ENCODE measurements at regions not wholly inside any gene's neighbourhood (a gene's known extent, or its start where the extent isn't known, plus 50 kb on each side); places are given as distances from the start of the nearest gene placed in this dataset.

- no CpG with 5 or more reads among the region's 1 CpG for WGBS, 2 experiments (ENCODE audit: insufficient coverage in 2 of 2)
- Histone ChIP-seq H3K27ac (ENCODE audit: low read depth, low read length, severe bottlenecking) (no peak overlapping the region), H3K9me3 (ENCODE audit: control insufficient read depth, low read length) (no peaks in the 10 kb centered on the region), H3K4me1 (ENCODE audit: control insufficient read depth, insufficient read depth, low read length, poor library complexity, severe bottlenecking) (no peaks in the 10 kb centered on the region), H3K36me3 (ENCODE audit: control insufficient read depth, insufficient read depth, low read length) (no peaks in the 10 kb centered on the region), H3K4me3 (ENCODE audit: extremely low read depth, insufficient read depth, low read length, poor library complexity, severe bottlenecking) (no peak overlapping the region)
Measured at GRCh38 chr16:75780669-75781068, 54.4 kb upstream of the CPHXL start.

- Histone ChIP-seq H3K36me3 (ENCODE audit: control insufficient read depth, insufficient read depth, low read length) (no peaks in the 10 kb centered on the region), H3K9me3 (ENCODE audit: control insufficient read depth, low read length) (no peaks in the 10 kb centered on the region), H3K27ac (ENCODE audit: low read depth, low read length, severe bottlenecking) (no peak overlapping the region), H3K4me3 (ENCODE audit: extremely low read depth, insufficient read depth, low read length, poor library complexity, severe bottlenecking) (no peak overlapping the region), H3K4me1 (ENCODE audit: control insufficient read depth, insufficient read depth, low read length, poor library complexity, severe bottlenecking) (no peaks in the 10 kb centered on the region)
- 88 to 93% methylated on average over 2 to 4 of the region's 5 CpGs for WGBS, 2 experiments (ENCODE audit: insufficient coverage in 2 of 2)
Measured at GRCh38 chr16:75781683-75782343, 55.5 kb upstream of the CPHXL start.

- WGBS, 2 experiments (ENCODE audit: insufficient coverage in 2 of 2): no CpG with 5 or more reads among the region's 1 CpG
- no peaks in the 10 kb centered on the region for H3K36me3 ChIP-seq (ENCODE audit: control insufficient read depth, insufficient read depth, low read length)
- no peak overlapping the region for H3K27ac ChIP-seq (ENCODE audit: low read depth, low read length, severe bottlenecking)
- H3K4me3 ChIP-seq (ENCODE audit: extremely low read depth, insufficient read depth, low read length, poor library complexity, severe bottlenecking): no peak overlapping the region
- no peaks in the 10 kb centered on the region for H3K4me1 ChIP-seq (ENCODE audit: control insufficient read depth, insufficient read depth, low read length, poor library complexity, severe bottlenecking)
- H3K9me3 ChIP-seq (ENCODE audit: control insufficient read depth, low read length): no peaks in the 10 kb centered on the region
Measured at GRCh38 chr16:75787440-75787839, 61.1 kb upstream of the CPHXL start.

GRCh38 chr16:75789237-75789636 lies 62.9 kb upstream of the CPHXL start:
- H3K4me1 ChIP-seq (ENCODE audit: control insufficient read depth, insufficient read depth, low read length, poor library complexity, severe bottlenecking): no peaks in the 10 kb centered on the region
- no peak overlapping the region for H3K27ac ChIP-seq (ENCODE audit: low read depth, low read length, severe bottlenecking)
- H3K9me3 ChIP-seq (ENCODE audit: control insufficient read depth, low read length): no peaks in the 10 kb centered on the region
- H3K36me3 ChIP-seq (ENCODE audit: control insufficient read depth, insufficient read depth, low read length): no peaks in the 10 kb centered on the region
- 56% methylated on average over 2 of the region's 4 CpGs; no CpG with 5 or more reads in 1 of the 2 experiments for WGBS, 2 experiments (ENCODE audit: insufficient coverage in 2 of 2)
- no peak overlapping the region for H3K4me3 ChIP-seq (ENCODE audit: extremely low read depth, insufficient read depth, low read length, poor library complexity, severe bottlenecking)

GRCh38 chr16:75792771-75793492 lies 66.6 kb upstream of the CPHXL start:
- no peak overlapping the region for H3K4me3 ChIP-seq (ENCODE audit: extremely low read depth, insufficient read depth, low read length, poor library complexity, severe bottlenecking)
- H3K9me3 ChIP-seq (ENCODE audit: control insufficient read depth, low read length): no peaks in the 10 kb centered on the region
- H3K4me1 ChIP-seq (ENCODE audit: control insufficient read depth, insufficient read depth, low read length, poor library complexity, severe bottlenecking): no peaks in the 10 kb centered on the region
- no peak overlapping the region for H3K27ac ChIP-seq (ENCODE audit: low read depth, low read length, severe bottlenecking)
- no peaks in the 10 kb centered on the region for H3K36me3 ChIP-seq (ENCODE audit: control insufficient read depth, insufficient read depth, low read length)
- 86 to 89% methylated on average over 4 to 7 of the region's 7 CpGs for WGBS, 2 experiments (ENCODE audit: insufficient coverage in 2 of 2)

GRCh38 chr16:75793641-75794040 lies 67.4 kb upstream of the CPHXL start:
- no peaks in the 10 kb centered on the region for H3K36me3 ChIP-seq (ENCODE audit: control insufficient read depth, insufficient read depth, low read length)
- no peak overlapping the region for H3K27ac ChIP-seq (ENCODE audit: low read depth, low read length, severe bottlenecking)
- H3K9me3 ChIP-seq (ENCODE audit: control insufficient read depth, low read length): no peaks in the 10 kb centered on the region
- 83% methylated on average over 1 of the region's 4 CpGs; no CpG with 5 or more reads in 1 of the 2 experiments for WGBS, 2 experiments (ENCODE audit: insufficient coverage in 2 of 2)
- H3K4me1 ChIP-seq (ENCODE audit: control insufficient read depth, insufficient read depth, low read length, poor library complexity, severe bottlenecking): no peaks in the 10 kb centered on the region
- H3K4me3 ChIP-seq (ENCODE audit: extremely low read depth, insufficient read depth, low read length, poor library complexity, severe bottlenecking): no peak overlapping the region

- WGBS, 2 experiments (ENCODE audit: insufficient coverage in 2 of 2): 100% methylated on average over 1 of the region's 4 CpGs; no CpG with 5 or more reads in 1 of the 2 experiments
- Histone ChIP-seq H3K4me1 (ENCODE audit: control insufficient read depth, insufficient read depth, low read length, poor library complexity, severe bottlenecking) (no peaks in the 10 kb centered on the region), H3K9me3 (ENCODE audit: control insufficient read depth, low read length) (no peaks in the 10 kb centered on the region), H3K36me3 (ENCODE audit: control insufficient read depth, insufficient read depth, low read length) (no peaks in the 10 kb centered on the region), H3K27ac (ENCODE audit: low read depth, low read length, severe bottlenecking) (no peak overlapping the region), H3K4me3 (ENCODE audit: extremely low read depth, insufficient read depth, low read length, poor library complexity, severe bottlenecking) (no peak overlapping the region)
Measured at GRCh38 chr16:75794426-75794825, 68.1 kb upstream of the CPHXL start.

- H3K4me3 ChIP-seq (ENCODE audit: extremely low read depth, insufficient read depth, low read length, poor library complexity, severe bottlenecking): no peak overlapping the region
- no peak overlapping the region for H3K27ac ChIP-seq (ENCODE audit: low read depth, low read length, severe bottlenecking)
- H3K4me1 ChIP-seq (ENCODE audit: control insufficient read depth, insufficient read depth, low read length, poor library complexity, severe bottlenecking): no peaks in the 10 kb centered on the region
- 60 to 75% methylated on average over 1 of the region's 4 CpGs for WGBS, 2 experiments (ENCODE audit: insufficient coverage in 2 of 2)
- H3K36me3 ChIP-seq (ENCODE audit: control insufficient read depth, insufficient read depth, low read length): no peaks in the 10 kb centered on the region
- no peaks in the 10 kb centered on the region for H3K9me3 ChIP-seq (ENCODE audit: control insufficient read depth, low read length)
Measured at GRCh38 chr16:75798714-75799113, 72.4 kb upstream of the CPHXL start.

GRCh38 chr16:75801307-75801706 lies 75.0 kb upstream of the CPHXL start:
- H3K9me3 ChIP-seq (ENCODE audit: control insufficient read depth, low read length): no peaks in the 10 kb centered on the region
- H3K36me3 ChIP-seq (ENCODE audit: control insufficient read depth, insufficient read depth, low read length): no peaks in the 10 kb centered on the region
- no CpG with 5 or more reads among the region's 3 CpGs for WGBS, 2 experiments (ENCODE audit: insufficient coverage in 2 of 2)
- H3K27ac ChIP-seq (ENCODE audit: low read depth, low read length, severe bottlenecking): no peak overlapping the region
- no peaks in the 10 kb centered on the region for H3K4me1 ChIP-seq (ENCODE audit: control insufficient read depth, insufficient read depth, low read length, poor library complexity, severe bottlenecking)
- H3K4me3 ChIP-seq (ENCODE audit: extremely low read depth, insufficient read depth, low read length, poor library complexity, severe bottlenecking): no peak overlapping the region

- H3K9me3 ChIP-seq (ENCODE audit: control insufficient read depth, low read length): no peaks in the 10 kb centered on the region
- H3K4me1 ChIP-seq (ENCODE audit: control insufficient read depth, insufficient read depth, low read length, poor library complexity, severe bottlenecking): no peaks in the 10 kb centered on the region
- no peak overlapping the region for H3K27ac ChIP-seq (ENCODE audit: low read depth, low read length, severe bottlenecking)
- H3K4me3 ChIP-seq (ENCODE audit: extremely low read depth, insufficient read depth, low read length, poor library complexity, severe bottlenecking): no peak overlapping the region
- H3K36me3 ChIP-seq (ENCODE audit: control insufficient read depth, insufficient read depth, low read length): no peaks in the 10 kb centered on the region
- no CpG with 5 or more reads among the region's 1 CpG for WGBS, 2 experiments (ENCODE audit: insufficient coverage in 2 of 2)
Measured at GRCh38 chr16:75803753-75804152, 77.5 kb upstream of the CPHXL start.

- Histone ChIP-seq H3K9me3 (ENCODE audit: control insufficient read depth, low read length) (no peaks in the 10 kb centered on the region), H3K4me3 (ENCODE audit: extremely low read depth, insufficient read depth, low read length, poor library complexity, severe bottlenecking) (no peak overlapping the region), H3K27ac (ENCODE audit: low read depth, low read length, severe bottlenecking) (no peak overlapping the region), H3K4me1 (ENCODE audit: control insufficient read depth, insufficient read depth, low read length, poor library complexity, severe bottlenecking) (no peaks in the 10 kb centered on the region), H3K36me3 (ENCODE audit: control insufficient read depth, insufficient read depth, low read length) (no peaks in the 10 kb centered on the region)
- 67% methylated on average over 1 of the region's 3 CpGs for WGBS, 2 experiments (ENCODE audit: insufficient coverage in 2 of 2)
Measured at GRCh38 chr16:75804368-75804767, 78.1 kb upstream of the CPHXL start.
